Fibroblast of gingiva (primary cell): ENCODE measurements at regions not wholly inside any gene's neighbourhood (a gene's known extent, or its start where the extent isn't known, plus 50 kb on each side); places are given as distances from the start of the nearest gene placed in this dataset.
"Not testable (repeated sequence)": the region's sequence is repeated elsewhere in the genome, so short reads cannot be mapped to it uniquely, and the experiment has no call there.

Source experiments
- DNase-seq: peaks from one replicate; pipeline ENCODE4 v3.0.0-alpha.2; 2011; ENCODE audit warnings: low read depth

DNA sequence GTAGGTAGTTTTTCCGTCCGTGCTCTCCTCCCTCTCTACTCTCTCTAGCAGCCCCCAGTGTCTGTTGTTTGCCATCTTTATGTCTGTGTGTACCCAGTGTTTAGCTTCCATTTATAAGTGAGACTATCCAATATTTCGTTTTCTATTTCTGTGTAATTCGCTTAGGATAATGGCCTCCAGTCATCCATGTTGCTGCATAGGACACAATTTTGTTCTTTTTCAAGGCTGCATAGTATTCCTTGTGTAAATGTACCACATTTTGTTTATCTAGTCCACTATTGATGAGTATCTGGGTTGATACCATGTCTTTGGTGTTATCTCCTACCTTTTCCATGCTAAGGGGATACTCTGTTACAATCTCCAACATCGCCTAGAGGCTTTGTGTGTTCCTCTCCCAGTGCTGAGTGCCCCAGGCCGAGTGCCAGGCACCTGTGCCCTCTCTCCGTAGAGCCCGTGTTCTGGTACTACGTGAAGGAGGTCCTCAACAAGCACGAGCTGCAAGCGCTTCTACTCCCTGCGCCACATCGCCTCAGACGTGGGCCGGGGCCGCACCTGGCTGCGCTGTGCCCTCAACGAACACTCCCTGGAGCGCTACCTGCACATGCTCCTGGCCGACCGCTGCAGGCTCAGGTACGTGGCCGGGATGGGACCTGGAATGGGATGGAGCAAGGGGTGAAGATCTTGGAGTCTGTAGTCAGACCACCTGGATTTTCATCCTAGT lies 51.0 kb downstream of the NPIPB11 start:
- not testable (repeated sequence) for DNase-seq

GRCh38 chr16:29354449-29354848 lies 52.1 kb downstream of the NPIPB11 start:
- not testable (repeated sequence) for DNase-seq

GRCh38 chr16:29352617-29352999 lies 53.9 kb downstream of the NPIPB11 start:
- DNase-seq: not testable (repeated sequence)

DNA sequence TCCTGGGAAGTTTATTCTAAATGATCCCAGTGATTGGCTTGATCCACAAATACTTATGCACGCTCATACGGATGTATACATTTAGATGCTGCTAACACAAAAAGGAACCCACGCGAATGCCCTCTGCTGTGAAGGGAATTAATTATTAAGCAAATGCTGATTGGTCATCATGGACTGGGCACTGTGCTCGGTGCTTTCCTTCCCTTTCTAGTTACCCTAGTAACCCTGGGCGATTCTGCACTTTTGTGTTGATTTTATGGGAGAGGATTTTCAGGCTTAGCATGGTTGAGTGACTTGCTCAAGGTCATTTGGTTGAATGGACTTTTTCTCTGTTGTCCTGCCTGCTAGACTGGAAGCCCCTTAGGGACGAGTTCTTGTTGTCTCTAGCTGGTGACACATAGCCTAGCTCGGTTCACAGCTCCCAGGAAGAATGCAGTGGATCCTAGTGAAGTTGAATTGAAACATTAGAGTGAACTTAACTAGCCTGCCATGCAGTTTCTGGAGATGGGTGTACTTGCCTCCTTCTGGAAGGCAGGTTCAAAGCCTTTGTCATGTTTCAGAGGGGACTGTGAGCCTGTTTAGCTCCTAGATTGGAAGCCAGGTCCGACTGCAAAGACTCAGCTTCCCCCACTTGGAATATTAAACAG lies 54.4 kb downstream of the NPIPB11 start:
- not testable (repeated sequence) for DNase-seq

- DNase-seq: not testable (repeated sequence)
Measured at GRCh38 chr16:29351271-29351969, 55.1 kb downstream of the NPIPB11 start.

GRCh38 chr16:29349966-29350365 lies 56.5 kb downstream of the NPIPB11 start:
- peak; percentile 91 for DNase-seq

- not testable (repeated sequence) for DNase-seq
Measured at GRCh38 chr16:29348748-29349147, 57.8 kb downstream of the NPIPB11 start.

- peak; percentile 12 for DNase-seq
Measured at GRCh38 chr16:29348123-29348690, 58.3 kb downstream of the NPIPB11 start.

DNA sequence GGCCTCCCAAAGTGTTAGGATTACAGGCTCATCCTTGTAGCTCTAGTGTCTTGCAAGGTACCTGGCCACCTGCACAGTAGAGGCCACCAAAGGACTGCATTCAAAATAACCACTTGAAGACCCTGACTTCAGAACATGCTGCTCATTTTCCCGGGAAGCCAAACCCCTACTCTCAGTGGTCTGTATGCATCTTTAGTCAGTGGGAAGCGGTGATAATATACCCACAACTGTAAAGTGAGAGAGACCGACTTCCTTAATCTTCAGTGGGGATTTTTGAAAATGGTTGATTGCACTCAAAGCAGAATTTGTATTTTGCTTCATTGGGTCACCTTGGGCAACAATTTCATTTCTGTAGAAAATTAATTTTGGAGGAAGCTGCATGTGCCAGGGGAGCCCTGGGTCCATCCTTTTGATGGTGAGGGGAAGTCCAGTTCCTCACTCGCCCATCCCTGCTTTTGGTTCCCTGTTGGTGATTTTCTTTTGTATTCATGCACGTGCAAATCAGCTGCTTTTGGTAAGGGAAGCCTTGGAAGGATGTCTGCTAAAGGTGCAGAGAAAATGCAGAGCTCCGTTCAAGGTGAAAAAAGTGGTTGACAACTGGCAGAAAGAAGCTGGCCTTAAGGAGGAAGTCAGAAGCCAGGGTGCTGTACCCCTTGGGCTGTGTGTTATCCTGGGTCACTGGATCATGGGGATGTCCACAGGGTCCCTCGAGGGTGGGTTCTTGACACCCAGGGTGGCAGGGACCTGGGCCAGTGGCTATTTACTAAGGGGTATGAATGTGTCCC lies 59.5 kb downstream of the NPIPB11 start:
- not testable (repeated sequence) for DNase-seq

DNA sequence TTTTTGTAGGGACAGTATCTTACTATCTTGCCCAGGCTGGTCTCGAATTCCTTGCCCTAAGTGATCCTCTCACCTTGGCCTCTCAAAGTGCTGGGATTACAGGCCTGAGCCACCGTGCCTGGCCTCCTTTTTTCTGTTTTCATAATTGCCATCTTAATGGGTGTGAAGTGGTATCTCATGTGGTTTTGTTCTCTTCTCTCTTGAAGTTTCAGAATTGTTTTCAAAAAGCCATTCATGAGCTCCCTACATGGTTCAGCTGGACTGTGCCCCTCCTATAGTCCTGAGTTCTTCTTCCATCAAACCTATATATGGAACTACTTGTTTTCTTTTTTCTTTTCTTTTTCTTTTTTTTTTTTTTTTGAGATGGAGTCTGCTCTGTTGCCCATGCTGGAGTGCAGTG lies 60.3 kb downstream of the NPIPB11 start:
- not testable (repeated sequence) for DNase-seq

- not testable (repeated sequence) for DNase-seq
Measured at GRCh38 chr16:29342937-29343336, 63.6 kb downstream of the NPIPB11 start.

DNA sequence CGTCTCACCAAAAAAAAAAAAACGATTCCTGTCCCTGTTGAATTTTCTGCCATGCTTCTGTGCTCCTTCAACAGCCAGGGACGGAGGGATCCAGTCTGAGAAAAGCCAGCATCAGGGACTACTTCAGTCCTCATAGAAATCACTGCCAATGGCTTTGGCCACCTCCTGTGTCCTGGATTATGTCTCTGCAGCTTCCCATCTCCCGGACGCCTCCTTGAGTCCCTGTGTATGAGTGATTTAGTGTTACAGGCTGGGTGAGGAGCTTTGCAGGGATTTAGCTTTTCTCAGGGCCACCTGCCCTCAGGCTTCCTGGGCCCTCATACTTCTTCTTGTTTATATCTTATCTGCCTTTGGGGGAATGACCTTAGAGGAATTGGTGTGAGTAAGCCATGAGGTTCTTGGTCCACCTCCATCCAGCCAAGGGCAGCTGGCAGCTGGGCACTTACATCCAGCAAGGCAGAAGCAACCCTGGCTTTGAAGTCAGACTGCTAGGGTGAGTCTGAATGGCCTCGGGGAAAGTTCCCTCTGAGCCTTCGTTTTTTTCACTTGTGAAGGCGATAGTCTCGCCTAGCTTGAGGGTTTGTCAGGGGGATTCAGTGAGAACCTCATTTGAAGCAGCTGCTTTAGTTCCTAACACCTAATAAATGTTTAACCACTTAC lies 65.6 kb downstream of the NPIPB11 start:
- DNase-seq: not testable (repeated sequence)

DNA sequence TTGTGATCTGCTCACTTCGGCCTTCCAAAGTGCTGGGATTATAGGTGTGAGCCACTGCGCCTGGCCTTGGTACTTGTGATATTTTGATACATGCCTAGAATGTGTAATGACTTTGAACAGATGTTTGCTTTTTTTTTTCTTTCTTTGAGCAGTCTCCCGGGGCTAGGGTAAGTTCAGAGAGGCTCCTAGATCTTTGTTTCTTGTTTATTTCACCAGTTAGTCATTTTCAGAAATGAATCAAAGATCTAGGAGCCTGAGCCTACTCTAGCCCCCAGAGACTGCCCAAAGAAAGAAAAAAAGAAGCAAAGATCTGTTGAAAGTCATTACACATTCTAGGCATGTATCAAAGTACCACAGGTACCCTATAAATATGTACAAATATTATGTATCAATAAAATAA lies 66.3 kb downstream of the NPIPB11 start:
- not testable (repeated sequence) for DNase-seq

GRCh38 chr16:29338821-29339700 lies 67.5 kb downstream of the NPIPB11 start:
- not testable (repeated sequence) for DNase-seq

GRCh38 chr16:29337385-29337901 lies 69.1 kb downstream of the NPIPB11 start:
- DNase-seq: not testable (repeated sequence)

- not testable (repeated sequence) for DNase-seq
Measured at GRCh38 chr16:29335549-29335846, 71.0 kb downstream of the NPIPB11 start.

DNA sequence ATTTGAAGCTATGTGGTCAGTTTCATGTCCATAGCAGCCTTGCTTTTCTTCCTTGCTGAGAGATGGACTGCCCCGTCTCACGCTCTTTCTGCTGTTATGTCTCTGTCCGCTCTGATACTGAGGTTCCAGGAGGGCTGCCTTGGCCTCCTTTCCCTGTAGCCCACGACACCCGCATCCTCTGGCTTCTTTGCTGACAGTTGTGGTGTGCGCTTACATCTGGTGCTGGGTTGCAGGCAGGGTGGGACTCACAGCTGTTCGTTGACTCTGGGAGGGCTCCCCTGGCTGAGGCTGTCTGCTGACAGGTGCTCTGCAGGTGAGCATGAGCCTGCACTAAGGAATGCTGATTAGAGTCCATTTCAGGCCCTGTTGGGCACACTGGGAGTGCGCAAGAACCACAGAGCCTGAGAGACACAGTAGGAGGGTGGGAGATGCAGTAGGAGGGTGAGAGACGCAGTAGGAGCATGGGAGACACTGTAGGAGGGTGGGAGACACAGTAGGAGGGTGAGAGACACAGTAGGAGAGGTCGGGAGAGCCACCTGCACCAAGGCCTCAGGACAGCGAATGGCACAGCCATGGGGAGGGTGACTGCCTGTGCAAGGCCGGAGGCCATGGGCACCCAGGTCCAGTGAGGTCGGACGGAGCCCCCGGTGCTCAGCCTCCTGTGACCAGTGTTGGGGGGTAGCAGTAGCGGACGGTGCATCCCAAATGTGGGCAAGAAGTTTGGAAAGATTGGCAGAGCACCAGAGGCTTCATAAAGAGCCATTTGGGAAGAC lies 71.5 kb downstream of the NPIPB11 start:
- DNase-seq: not testable (repeated sequence)

- not testable (repeated sequence) for DNase-seq
Measured at GRCh38 chr16:29333492-29334097, 72.9 kb downstream of the NPIPB11 start.

DNA sequence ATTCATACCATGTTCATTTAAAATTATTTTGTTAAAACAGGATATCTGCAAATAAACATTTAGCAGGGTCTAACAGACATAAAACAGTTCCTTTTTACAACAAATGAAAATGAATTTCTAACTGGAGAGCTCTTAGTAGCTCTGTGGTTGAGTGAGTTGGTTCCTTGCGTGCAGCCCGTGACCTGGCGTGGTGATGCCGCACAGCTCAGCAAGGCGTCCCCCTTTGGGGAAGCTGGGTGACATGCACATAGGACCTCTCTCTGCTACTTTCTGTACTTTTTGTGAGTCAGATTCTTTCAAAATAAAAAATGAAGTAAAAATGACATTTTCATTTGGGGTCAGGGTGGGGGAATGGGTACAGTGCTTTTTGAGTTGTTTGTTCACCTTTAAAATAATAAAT lies 75.9 kb downstream of the NPIPB11 start:
- DNase-seq: not testable (repeated sequence)
